Limb (tissue), 2 donors: ENCODE measurements at regions not wholly inside any gene's neighbourhood (a gene's known extent, or its start where the extent isn't known, plus 50 kb on each side); places are given as distances from the start of the nearest gene placed in this dataset.
"Not testable (repeated sequence)": the region's sequence is repeated elsewhere in the genome, so short reads cannot be mapped to it uniquely, and the experiment has no call there.

Experiments
- DNase-seq, 2 donors: peaks; one replicate each; pipeline ENCODE4 v3.0.0-alpha.2; 2016; ENCODE audit errors: extremely low spot score in 2 of 2

DNA sequence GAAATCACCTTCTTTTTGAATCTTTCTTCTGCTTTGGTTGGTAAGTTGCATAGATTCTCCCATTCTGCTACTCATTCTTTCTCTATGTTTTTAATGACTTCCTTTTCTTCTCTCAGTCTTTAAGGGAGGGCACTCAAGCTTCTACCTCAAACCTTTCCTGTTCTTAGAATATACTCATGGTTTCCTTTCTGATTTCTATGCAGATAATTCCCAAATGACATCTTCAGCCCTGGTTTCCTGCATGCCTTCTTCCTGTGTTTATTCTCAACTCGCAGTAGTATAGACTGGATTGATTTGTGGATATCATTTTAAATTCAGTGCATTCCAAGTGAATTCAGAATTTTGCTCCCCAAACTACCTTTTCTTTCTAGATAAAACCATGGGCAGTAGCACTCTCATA lies 803.6 kb downstream of the METTL15 start:
- DNase-seq: no peak

- no peak for DNase-seq
Observed at GRCh38 chr11:28910926-28911325, 802.7 kb downstream of the METTL15 start.

DNA sequence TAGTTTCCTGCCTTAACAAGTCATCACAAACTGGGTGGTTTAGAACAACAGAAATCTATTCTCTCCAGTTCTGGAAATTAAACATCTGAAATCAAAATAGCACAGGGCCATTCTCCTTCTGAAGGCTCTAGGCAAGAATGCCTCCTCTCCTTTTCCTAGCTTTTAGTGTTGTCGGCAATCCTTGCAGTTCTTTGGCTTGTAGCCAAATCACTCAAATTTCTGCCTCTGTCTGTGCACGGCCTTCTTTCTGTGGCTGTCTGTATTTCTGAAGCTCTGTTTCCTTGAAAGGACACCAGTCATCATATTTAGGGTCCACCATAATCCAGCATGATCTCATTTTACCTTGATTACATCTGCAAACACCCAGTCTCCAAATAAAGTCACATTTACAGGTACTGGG lies 795.5 kb downstream of the METTL15 start:
- DNase-seq: peak in 1 of 2 donors; percentile 13

GRCh38 chr11:28900427-28900826 lies 792.2 kb downstream of the METTL15 start:
- DNase-seq: no peak

DNA sequence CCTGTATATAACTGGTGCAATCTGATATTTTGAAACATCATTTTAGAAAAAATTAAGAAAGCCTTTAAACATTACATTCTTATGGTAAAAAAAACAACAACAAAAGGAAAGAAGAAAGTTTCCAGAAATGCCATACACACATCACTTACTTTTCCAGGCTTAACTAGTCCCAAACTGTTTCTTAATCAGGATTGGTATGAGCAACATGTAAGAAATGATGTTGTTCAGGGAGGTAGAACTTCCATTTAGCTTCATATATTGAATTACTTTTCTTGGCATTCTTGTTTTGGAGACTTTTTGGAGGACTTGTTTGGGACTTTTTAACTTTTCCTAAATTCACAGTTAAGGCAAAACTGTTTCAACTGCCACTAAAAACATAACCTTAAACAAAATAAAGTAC lies 791.5 kb downstream of the METTL15 start:
- DNase-seq: no peak

- not testable (repeated sequence) for DNase-seq
Observed at GRCh38 chr11:28890601-28891040, 782.4 kb downstream of the METTL15 start.

GRCh38 chr11:28887681-28888080 lies 779.5 kb downstream of the METTL15 start:
- no peak for DNase-seq

DNA sequence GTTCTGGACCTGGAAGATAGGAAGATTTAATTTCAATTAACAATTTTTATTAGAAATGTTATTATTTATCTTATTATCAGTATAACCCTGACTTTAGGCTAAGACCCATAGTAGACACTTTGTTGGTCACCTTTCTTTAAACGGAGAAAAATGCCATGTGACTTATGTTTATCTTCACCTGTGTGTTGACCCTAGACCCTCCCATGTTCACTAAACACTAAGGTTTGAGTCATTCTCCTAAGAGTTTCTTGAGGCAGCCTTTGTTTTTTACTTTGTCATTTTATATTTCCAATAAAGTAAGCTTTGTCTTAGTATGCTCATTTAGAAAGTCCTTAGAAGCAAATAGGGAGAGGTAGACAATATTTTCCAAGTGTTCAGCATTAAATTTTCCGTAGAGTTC lies 771.7 kb downstream of the METTL15 start:
- no peak for DNase-seq

GRCh38 chr11:28878025-28878424 lies 769.8 kb downstream of the METTL15 start:
- no peak for DNase-seq

GRCh38 chr11:28877340-28877739 lies 769.2 kb downstream of the METTL15 start:
- no peak for DNase-seq

GRCh38 chr11:28874706-28875105 lies 766.5 kb downstream of the METTL15 start:
- no peak for DNase-seq

- DNase-seq: no peak
Observed at GRCh38 chr11:28871090-28871489, 762.9 kb downstream of the METTL15 start.

GRCh38 chr11:28863422-28863821 lies 755.2 kb downstream of the METTL15 start:
- DNase-seq: no peak

- no peak for DNase-seq
Observed at GRCh38 chr11:28860893-28861292, 752.7 kb downstream of the METTL15 start.

- DNase-seq: no peak
Observed at GRCh38 chr11:28858076-28858475, 749.9 kb downstream of the METTL15 start.

DNA sequence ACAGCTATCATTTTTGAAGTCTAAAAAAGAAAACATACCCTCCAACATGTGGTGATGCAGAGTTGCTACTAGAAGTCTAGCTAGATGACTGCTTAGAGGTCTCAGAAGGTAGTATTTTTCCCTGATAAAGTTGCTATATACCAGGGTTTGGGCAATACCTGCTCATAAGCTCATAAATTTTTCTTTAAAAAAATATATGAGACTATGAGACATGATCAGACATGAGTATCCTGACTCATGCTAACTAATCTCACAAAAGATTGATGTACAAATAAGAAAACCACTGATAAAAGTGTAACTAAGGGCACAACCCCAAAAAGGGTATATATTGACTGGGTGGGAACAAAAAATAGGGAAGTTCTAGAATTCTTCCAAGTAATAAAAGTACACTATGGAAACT lies 740.9 kb downstream of the METTL15 start:
- DNase-seq: no peak

GRCh38 chr11:28842716-28843115 lies 734.5 kb downstream of the METTL15 start:
- no peak for DNase-seq

GRCh38 chr11:28838741-28839140 lies 730.6 kb downstream of the METTL15 start:
- no peak for DNase-seq

- no peak for DNase-seq
Observed at GRCh38 chr11:28837599-28837998, 729.4 kb downstream of the METTL15 start.

GRCh38 chr11:28836285-28837081 lies 728.3 kb downstream of the METTL15 start:
- DNase-seq: no peak

GRCh38 chr11:28835790-28836189 lies 727.6 kb downstream of the METTL15 start:
- DNase-seq: no peak

GRCh38 chr11:28835317-28835716 lies 727.1 kb downstream of the METTL15 start:
- no peak for DNase-seq

DNA sequence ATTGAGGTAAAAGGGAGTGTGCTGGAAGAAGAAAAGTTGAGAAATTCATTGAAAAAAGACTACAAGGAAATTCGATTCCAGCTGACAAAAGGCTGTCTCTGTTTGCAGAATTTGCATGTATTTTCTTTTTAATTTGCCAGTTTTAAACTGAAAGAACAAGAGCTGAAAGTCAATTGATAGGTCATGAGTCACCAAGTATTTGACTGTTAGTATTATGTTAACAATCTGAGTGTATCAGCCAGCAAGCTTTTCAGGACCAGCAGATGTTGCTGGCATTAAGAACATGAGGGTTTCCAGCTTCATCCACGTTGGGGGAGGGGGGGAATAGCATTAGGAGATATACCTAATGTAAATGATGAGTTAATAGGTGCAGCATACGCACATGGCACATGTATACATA lies 726.7 kb downstream of the METTL15 start:
- DNase-seq: no peak

GRCh38 chr11:28833670-28834069 lies 725.5 kb downstream of the METTL15 start:
- no peak for DNase-seq
